H1 (cell line): ENCODE measurements at regions not wholly inside any gene's neighbourhood (a gene's known extent, or its start where the extent isn't known, plus 50 kb on each side); places are given as distances from the start of the nearest gene placed in this dataset.

Source experiments
- CREB1 ChIP-seq: IDR thresholded peaks from 2 replicates; pipeline ENCODE4 v1.6.1; 2012; ENCODE audit warnings: inconsistent platforms
- EZH2 ChIP-seq: fragments of 200-600 bp; sonication (generic); IDR thresholded peaks from 2 replicates; pipeline ENCODE4 v1.7.1; 2012; ENCODE audit warnings: low read depth, mild to moderate bottlenecking, moderate library complexity, low read length, inconsistent platforms; ENCODE audit not compliant: severe bottlenecking
- POLR2AphosphoS5 ChIP-seq: IDR thresholded peaks from 2 replicates; pipeline ENCODE4 v1.6.1; 2011; ENCODE audit warnings: low read depth, low read length
- TF ChIP-seq, protein P1 (sequence below), 3 experiments: IDR thresholded peaks; 1 replicate in 2 of 3; 2 replicates in 1 of 3; pipeline versions ENCODE4 v1.5.1 to v1.6.1; 2011; ENCODE audit warnings: low read length in 3 of 3, mild to moderate bottlenecking in 3 of 3, inconsistent platforms in 2 of 3, low read depth in 1 of 3, moderate library complexity in 1 of 3; ENCODE audit not compliant: insufficient read depth in 1 of 3; ENCODE audit errors: control extremely low read depth in 1 of 3

GRCh38 chr1:199155166-199156019 lies 516.6 kb downstream of the PTPRC start:
- TF ChIP-seq, protein P1, sequence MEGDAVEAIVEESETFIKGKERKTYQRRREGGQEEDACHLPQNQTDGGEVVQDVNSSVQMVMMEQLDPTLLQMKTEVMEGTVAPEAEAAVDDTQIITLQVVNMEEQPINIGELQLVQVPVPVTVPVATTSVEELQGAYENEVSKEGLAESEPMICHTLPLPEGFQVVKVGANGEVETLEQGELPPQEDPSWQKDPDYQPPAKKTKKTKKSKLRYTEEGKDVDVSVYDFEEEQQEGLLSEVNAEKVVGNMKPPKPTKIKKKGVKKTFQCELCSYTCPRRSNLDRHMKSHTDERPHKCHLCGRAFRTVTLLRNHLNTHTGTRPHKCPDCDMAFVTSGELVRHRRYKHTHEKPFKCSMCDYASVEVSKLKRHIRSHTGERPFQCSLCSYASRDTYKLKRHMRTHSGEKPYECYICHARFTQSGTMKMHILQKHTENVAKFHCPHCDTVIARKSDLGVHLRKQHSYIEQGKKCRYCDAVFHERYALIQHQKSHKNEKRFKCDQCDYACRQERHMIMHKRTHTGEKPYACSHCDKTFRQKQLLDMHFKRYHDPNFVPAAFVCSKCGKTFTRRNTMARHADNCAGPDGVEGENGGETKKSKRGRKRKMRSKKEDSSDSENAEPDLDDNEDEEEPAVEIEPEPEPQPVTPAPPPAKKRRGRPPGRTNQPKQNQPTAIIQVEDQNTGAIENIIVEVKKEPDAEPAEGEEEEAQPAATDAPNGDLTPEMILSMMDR (IDR thresholded peaks at IDR 0.05; ENCODE audit: control extremely low read depth in 1 of 3, insufficient read depth in 1 of 3, low read depth in 1 of 3, low read length in 3 of 3), result no peak
- TF ChIP-seq CREB1 (no peak), EZH2 (no peak), POLR2AphosphoS5 (no peak)
